ENCODE measurements at regions not wholly inside any gene's neighbourhood (a gene's known extent, or its start where the extent isn't known, plus 50 kb on each side); places are given as distances from the start of the nearest gene placed in this dataset.

DNA sequence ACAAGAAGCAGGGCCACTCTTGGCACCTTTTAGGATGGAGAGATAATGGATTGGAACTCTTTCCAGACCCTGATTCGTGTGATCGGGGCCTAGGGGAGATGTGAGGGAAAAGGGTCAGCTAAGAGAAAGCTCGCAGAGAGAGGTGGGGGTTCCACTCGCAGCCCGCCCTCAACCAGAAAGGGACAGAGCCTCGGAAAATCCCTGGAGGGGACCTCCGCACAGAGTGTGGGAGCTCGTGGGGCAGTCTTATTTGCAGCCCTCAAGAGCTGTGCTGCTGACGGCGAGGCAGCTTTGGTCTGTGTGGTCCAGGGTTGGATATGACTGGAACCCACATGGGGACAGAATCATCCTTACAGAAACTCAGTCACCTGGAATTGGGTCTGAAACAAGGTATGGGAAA lies 184.3 kb upstream of the PMEPA1 start:
- no peaks in the 10 kb centered on the region for H4K20me1 ChIP-seq (ENCODE audit: control insufficient read depth, insufficient read depth)
- no peaks in the 10 kb centered on the region for H3K9me3 ChIP-seq (replicated peaks; ENCODE audit: control insufficient read depth, insufficient read depth, low read length)
- H3K4me2 ChIP-seq (ENCODE audit: control insufficient read depth, insufficient read depth) = no peak overlapping the region
- no TSS peak for BruUV-seq (replicated peaks)
- ChIA-PET RAD21 (ENCODE audit: unreplicated experiment) (no interaction called here), CTCF (no interaction called here), SMC1A (ENCODE audit: uncharacterized antibody, unreplicated experiment) (no interaction called here), POLR2A (no interaction called here)
- H2AFZ ChIP-seq (ENCODE audit: control insufficient read depth, low read depth, low read length) = no peak overlapping the region
- H3K27me3 ChIP-seq (replicated peaks in 1 of 2; ENCODE audit: control insufficient read depth in 2 of 2, insufficient read depth in 2 of 2, low read length in 1 of 2) = peaks cover 3 to 4% of the 10 kb centered on the region in 2 experiments; a peak in 2 of 4 replicates
- no peak overlapping the region for H3K4me3 ChIP-seq
- H3K79me2 ChIP-seq (ENCODE audit: control insufficient read depth, insufficient read depth, low read length) = no peaks in the 10 kb centered on the region
- in situ Hi-C loops (cut with MboI) = no loop called here
- DNase-seq (ENCODE audit: low read depth, low spot score) (no peak), FAIRE-seq (no peak), ATAC-seq (no peak)
- no peaks in the 10 kb centered on the region for H3K36me3 ChIP-seq (ENCODE audit: control insufficient read depth in 2 of 2, insufficient read depth in 2 of 2, low read length in 1 of 2)
- intact Hi-C loops (cut with micrococcal nuclease; ENCODE audit: unreplicated experiment) = no loop called here
- 37% methylated on average over 9 of the region's 10 CpGs for WGBS (ENCODE audit: insufficient coverage, insufficient replicate concordance, low lambda C conversion rate, missing lambda C conversion rate)
- no peak overlapping the region for H3K27ac ChIP-seq (ENCODE audit: control insufficient read depth, insufficient read depth)
- no peak overlapping the region for H3K9ac ChIP-seq (ENCODE audit: control insufficient read depth, insufficient read depth, low read length)
- no peaks in the 10 kb centered on the region for H3K4me1 ChIP-seq (ENCODE audit: control insufficient read depth, insufficient read depth, low read length)
- TF ChIP-seq ZNF217 (IDR thresholded peaks at IDR 0.05) (no peak), JUND (IDR thresholded peaks at IDR 0.05; ENCODE audit: low read depth, low read length) (no peak), BMI1 (IDR thresholded peaks at IDR 0.05; ENCODE audit: borderline replicate concordance) (no peak), SMAD5 (IDR thresholded peaks at IDR 0.05; ENCODE audit: low read depth) (no peak), SP1 (IDR thresholded peaks at IDR 0.05; ENCODE audit: low read depth, low read length) (no peak), PAX8 (IDR thresholded peaks at IDR 0.05) (no peak), NFIC (IDR thresholded peaks at IDR 0.05; ENCODE audit: low read depth, low read length) (no peak), BRCA1 (IDR thresholded peaks at IDR 0.05; ENCODE audit: low read depth, low read length) (no peak), CBFB (IDR thresholded peaks at IDR 0.05; ENCODE audit: low read depth) (no peak), YY1 (IDR thresholded peaks at IDR 0.05; ENCODE audit: low read depth, low read length) (no peak), CREM (IDR thresholded peaks at IDR 0.05; ENCODE audit: low read depth) (no peak), SIX5 (IDR thresholded peaks at IDR 0.05; ENCODE audit: low read depth, low read length, severe bottlenecking) (no peak)
- TF ChIP-seq, protein P1, sequence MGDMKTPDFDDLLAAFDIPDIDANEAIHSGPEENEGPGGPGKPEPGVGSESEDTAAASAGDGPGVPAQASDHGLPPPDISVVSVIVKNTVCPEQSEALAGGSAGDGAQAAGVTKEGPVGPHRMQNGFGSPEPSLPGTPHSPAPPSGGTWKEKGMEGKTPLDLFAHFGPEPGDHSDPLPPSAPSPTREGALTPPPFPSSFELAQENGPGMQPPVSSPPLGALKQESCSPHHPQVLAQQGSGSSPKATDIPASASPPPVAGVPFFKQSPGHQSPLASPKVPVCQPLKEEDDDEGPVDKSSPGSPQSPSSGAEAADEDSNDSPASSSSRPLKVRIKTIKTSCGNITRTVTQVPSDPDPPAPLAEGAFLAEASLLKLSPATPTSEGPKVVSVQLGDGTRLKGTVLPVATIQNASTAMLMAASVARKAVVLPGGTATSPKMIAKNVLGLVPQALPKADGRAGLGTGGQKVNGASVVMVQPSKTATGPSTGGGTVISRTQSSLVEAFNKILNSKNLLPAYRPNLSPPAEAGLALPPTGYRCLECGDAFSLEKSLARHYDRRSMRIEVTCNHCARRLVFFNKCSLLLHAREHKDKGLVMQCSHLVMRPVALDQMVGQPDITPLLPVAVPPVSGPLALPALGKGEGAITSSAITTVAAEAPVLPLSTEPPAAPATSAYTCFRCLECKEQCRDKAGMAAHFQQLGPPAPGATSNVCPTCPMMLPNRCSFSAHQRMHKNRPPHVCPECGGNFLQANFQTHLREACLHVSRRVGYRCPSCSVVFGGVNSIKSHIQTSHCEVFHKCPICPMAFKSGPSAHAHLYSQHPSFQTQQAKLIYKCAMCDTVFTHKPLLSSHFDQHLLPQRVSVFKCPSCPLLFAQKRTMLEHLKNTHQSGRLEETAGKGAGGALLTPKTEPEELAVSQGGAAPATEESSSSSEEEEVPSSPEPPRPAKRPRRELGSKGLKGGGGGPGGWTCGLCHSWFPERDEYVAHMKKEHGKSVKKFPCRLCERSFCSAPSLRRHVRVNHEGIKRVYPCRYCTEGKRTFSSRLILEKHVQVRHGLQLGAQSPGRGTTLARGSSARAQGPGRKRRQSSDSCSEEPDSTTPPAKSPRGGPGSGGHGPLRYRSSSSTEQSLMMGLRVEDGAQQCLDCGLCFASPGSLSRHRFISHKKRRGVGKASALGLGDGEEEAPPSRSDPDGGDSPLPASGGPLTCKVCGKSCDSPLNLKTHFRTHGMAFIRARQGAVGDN (IDR thresholded peaks at IDR 0.05) = no peak
- TF ChIP-seq, protein P2, sequence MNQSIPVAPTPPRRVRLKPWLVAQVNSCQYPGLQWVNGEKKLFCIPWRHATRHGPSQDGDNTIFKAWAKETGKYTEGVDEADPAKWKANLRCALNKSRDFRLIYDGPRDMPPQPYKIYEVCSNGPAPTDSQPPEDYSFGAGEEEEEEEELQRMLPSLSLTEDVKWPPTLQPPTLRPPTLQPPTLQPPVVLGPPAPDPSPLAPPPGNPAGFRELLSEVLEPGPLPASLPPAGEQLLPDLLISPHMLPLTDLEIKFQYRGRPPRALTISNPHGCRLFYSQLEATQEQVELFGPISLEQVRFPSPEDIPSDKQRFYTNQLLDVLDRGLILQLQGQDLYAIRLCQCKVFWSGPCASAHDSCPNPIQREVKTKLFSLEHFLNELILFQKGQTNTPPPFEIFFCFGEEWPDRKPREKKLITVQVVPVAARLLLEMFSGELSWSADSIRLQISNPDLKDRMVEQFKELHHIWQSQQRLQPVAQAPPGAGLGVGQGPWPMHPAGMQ (IDR thresholded peaks at IDR 0.05; ENCODE audit: borderline replicate concordance) = no peak
- TF ChIP-seq, protein P3, sequence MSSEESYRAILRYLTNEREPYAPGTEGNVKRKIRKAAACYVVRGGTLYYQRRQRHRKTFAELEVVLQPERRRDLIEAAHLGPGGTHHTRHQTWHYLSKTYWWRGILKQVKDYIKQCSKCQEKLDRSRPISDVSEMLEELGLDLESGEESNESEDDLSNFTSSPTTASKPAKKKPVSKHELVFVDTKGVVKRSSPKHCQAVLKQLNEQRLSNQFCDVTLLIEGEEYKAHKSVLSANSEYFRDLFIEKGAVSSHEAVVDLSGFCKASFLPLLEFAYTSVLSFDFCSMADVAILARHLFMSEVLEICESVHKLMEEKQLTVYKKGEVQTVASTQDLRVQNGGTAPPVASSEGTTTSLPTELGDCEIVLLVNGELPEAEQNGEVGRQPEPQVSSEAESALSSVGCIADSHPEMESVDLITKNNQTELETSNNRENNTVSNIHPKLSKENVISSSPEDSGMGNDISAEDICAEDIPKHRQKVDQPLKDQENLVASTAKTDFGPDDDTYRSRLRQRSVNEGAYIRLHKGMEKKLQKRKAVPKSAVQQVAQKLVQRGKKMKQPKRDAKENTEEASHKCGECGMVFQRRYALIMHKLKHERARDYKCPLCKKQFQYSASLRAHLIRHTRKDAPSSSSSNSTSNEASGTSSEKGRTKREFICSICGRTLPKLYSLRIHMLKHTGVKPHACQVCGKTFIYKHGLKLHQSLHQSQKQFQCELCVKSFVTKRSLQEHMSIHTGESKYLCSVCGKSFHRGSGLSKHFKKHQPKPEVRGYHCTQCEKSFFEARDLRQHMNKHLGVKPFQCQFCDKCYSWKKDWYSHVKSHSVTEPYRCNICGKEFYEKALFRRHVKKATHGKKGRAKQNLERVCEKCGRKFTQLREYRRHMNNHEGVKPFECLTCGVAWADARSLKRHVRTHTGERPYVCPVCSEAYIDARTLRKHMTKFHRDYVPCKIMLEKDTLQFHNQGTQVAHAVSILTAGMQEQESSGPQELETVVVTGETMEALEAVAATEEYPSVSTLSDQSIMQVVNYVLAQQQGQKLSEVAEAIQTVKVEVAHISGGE (CRISPR knock-in tag; IDR thresholded peaks at IDR 0.05) = no peak
- TF ChIP-seq, protein P4, sequence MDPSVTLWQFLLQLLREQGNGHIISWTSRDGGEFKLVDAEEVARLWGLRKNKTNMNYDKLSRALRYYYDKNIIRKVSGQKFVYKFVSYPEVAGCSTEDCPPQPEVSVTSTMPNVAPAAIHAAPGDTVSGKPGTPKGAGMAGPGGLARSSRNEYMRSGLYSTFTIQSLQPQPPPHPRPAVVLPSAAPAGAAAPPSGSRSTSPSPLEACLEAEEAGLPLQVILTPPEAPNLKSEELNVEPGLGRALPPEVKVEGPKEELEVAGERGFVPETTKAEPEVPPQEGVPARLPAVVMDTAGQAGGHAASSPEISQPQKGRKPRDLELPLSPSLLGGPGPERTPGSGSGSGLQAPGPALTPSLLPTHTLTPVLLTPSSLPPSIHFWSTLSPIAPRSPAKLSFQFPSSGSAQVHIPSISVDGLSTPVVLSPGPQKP (IDR thresholded peaks at IDR 0.05; ENCODE audit: low read depth, low read length) = no peak

Measured in GM12878 (cell line).